ACC112 (cell line): ENCODE measurements at regions not wholly inside any gene's neighbourhood (a gene's known extent, or its start where the extent isn't known, plus 50 kb on each side); places are given as distances from the start of the nearest gene placed in this dataset.

Experiments used
- H2AFZ ChIP-seq: fragments of 200-600 bp; sonication (generic); one replicate; pipeline ENCODE4 v1.6.0; 2017; ENCODE audit warnings: antibody characterized with exemption, low read length; ENCODE audit not compliant: unreplicated experiment
- H3K27ac ChIP-seq: fragments of 200-600 bp; sonication (generic); 2 replicates; pipeline ENCODE4 v1.5.1; 2014; ENCODE audit warnings: low read depth, mild to moderate bottlenecking, antibody characterized with exemption, low read length, moderate library complexity
- H3K27me3 ChIP-seq: fragments of 200-600 bp; sonication (generic); 2 replicates; pipeline ENCODE4 v1.6.1; 2014; ENCODE audit warnings: mild to moderate bottlenecking, antibody characterized with exemption, low read length, moderate library complexity, mixed read lengths; ENCODE audit not compliant: insufficient read depth
- H3K36me3 ChIP-seq: fragments of 200-600 bp; sonication (generic); 2 replicates; pipeline ENCODE4 v1.6.1; 2016; ENCODE audit warnings: mild to moderate bottlenecking, antibody characterized with exemption, low read length, moderate library complexity, mixed read lengths; ENCODE audit not compliant: insufficient read depth
- H3K4me1 ChIP-seq: fragments of 200-600 bp; sonication (generic); one replicate; pipeline ENCODE4 v1.6.1; 2016; ENCODE audit warnings: low read length, mixed read lengths; ENCODE audit not compliant: insufficient read depth, unreplicated experiment, control insufficient read depth
- H3K4me3 ChIP-seq: fragments of 200-600 bp; sonication (generic); 2 replicates; pipeline ENCODE4 v1.5.1; 2014; ENCODE audit warnings: mild to moderate bottlenecking, low read depth, low read length
- H3K79me2 ChIP-seq: fragments of 200-600 bp; sonication (generic); one replicate; pipeline ENCODE4 v1.6.0; 2016; ENCODE audit warnings: low read length; ENCODE audit not compliant: control insufficient read depth, unreplicated experiment, insufficient read depth

DNA sequence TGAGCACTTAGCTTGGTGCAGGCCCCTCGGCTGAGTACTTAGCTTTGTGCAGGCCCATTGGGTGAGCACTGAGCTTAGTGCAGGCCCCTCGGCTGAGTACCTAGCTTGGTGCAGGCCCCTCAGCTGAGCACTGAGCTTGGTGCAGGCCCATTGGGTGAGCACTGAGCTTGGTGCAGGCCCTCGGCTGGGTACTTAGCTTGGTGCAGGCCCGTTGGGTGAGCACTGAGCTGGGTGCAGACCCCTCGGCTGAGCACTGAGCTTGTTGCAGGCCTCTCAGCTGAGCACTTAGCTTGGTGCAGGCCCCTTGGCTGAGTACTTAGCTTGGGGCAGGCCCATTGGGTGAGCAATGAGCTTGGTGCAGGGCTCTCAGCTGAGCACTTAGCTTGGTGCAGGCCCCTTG is 387.1 kb downstream of the THBS2 start:
- no peaks in the 10 kb centered on the region for H3K79me2 ChIP-seq
- no peak overlapping the region for H2AFZ ChIP-seq
- no peaks in the 10 kb centered on the region for H3K4me1 ChIP-seq
- no peaks in the 10 kb centered on the region for H3K36me3 ChIP-seq
- H3K27ac ChIP-seq: no peak overlapping the region
- no peak overlapping the region for H3K4me3 ChIP-seq
- H3K27me3 ChIP-seq: no peaks in the 10 kb centered on the region; the same call in 1 of the 2 replicates

DNA sequence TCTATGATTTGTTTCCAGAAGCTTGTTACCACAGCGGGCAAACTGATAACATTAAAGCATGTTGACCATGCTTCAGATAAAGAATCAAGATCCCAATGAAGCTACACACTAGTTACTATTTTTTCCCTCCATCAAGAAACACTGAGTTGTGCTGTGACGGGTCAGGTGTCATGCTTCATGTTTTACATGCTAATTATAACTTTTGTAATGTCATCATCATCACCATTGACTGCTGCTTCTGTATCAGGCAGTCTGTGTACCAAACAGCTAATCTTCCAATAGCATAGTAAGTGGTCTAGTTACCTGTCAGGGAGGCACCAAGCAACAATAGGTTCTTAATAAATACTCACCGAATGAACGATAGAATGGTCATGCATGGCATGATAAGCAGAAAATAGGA is 388.1 kb downstream of the THBS2 start:
- H3K4me3 ChIP-seq: no peak overlapping the region
- no peaks in the 10 kb centered on the region; the same call in 1 of the 2 replicates for H3K27me3 ChIP-seq
- H3K36me3 ChIP-seq: no peaks in the 10 kb centered on the region
- H3K79me2 ChIP-seq: no peaks in the 10 kb centered on the region
- H3K4me1 ChIP-seq: no peaks in the 10 kb centered on the region
- H3K27ac ChIP-seq: no peak overlapping the region
- no peak overlapping the region for H2AFZ ChIP-seq

DNA sequence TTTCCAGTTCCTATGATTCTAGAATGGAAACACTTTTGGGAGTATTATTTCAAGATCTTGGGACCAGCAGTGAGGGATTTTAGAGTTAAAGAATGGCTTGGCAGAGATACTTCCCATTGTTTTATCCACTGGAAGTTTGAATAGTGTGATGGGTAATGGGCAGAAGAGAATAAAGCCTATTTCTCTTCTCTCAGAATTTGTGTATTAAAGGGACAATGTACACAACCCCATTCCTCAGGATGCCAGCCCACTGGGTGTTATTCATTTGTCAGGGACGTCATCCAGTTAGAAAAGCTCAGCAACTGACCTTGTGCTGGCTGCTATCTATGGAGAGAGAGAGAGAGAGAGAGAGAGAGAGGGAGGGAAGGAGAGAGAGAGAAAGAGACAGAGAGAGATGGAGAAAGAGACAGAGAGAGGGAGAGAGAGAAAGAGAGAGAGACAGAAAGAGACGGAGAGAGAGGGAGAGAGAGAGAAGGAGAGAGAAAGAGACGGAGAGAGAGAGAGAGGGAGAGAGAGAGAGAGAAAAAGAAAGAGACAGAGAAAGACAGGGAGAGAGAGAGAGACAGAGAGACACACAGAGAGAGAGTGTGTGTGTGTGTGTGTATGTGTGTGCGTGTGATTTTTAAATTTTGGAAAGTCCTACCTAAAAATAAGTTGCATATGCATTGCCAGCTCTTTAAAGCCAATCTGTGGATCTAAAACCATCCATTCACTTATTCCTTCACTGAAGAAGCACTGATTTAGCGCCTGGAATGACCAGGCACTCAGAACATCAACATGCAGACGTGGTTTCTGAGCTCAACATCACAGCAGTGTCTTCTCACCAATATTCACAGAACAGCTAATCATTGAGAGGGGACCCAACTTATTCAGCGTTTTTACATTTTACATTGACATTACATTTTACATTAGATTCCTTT is 388.8 kb downstream of the THBS2 start:
- H3K27ac ChIP-seq: no peak overlapping the region
- no peaks in the 10 kb centered on the region for H3K79me2 ChIP-seq
- H3K27me3 ChIP-seq: no peaks in the 10 kb centered on the region; the same call in 1 of the 2 replicates
- H2AFZ ChIP-seq: no peak overlapping the region
- no peaks in the 10 kb centered on the region for H3K4me1 ChIP-seq
- H3K4me3 ChIP-seq: no peak overlapping the region
- H3K36me3 ChIP-seq: no peaks in the 10 kb centered on the region

DNA sequence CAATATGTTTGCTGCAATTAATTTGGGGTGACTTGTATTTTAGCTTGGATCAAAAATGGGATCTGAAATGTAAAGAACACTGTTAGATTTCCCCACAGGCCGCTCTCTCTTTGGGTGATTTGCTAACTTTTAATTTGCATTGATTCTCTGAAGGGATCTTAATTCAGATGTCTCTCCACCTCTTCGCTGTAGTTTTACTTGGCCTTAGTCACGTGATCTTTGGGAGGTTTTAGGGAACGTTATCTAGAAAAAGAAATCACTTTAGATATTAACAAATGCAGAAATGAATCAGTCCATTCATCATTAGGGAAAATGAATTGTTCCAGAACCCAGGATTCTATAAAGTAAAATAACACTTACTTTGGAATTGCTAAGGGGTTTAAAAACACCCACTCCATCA is 390.2 kb downstream of the THBS2 start:
- Histone ChIP-seq H3K4me1 (no peaks in the 10 kb centered on the region), H3K27me3 (no peaks in the 10 kb centered on the region; the same call in 1 of the 2 replicates), H3K79me2 (no peaks in the 10 kb centered on the region), H2AFZ (no peak overlapping the region), H3K27ac (no peak overlapping the region), H3K4me3 (no peak overlapping the region), H3K36me3 (no peaks in the 10 kb centered on the region)

DNA sequence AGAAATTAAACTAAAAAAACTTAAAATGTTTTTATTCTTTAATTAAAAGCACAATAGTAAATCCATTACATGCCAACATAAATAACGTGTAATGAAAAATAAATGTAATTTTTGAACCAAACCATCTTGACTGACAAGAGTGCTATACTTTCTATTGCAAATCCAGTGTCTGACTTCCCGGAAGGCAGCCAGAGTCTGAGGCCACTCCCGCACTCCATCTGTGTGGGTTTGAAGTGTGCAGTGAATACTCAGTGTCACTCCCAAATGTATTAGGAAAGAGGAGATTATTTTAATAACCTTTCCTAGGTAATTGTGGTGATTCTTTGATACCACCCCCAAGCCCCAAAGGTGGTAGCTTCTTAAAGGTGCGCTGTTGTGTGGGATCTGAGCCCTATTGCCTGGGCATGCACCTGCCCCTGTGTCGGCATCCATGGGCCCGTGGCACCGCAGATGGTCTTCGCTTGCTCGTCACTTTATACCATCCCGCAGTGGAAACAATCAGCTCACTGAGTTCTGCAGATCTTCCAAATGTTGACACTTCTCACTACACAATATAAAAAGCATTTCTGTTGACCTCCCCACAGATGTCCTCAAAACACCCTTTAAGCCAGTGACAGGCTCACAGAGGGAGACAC is 391.2 kb downstream of the THBS2 start:
- Histone ChIP-seq H3K4me1 (no peaks in the 10 kb centered on the region), H3K27ac (no peak overlapping the region), H3K36me3 (no peaks in the 10 kb centered on the region), H3K79me2 (no peaks in the 10 kb centered on the region), H3K27me3 (no peaks in the 10 kb centered on the region; the same call in 1 of the 2 replicates), H2AFZ (no peak overlapping the region), H3K4me3 (no peak overlapping the region)

DNA sequence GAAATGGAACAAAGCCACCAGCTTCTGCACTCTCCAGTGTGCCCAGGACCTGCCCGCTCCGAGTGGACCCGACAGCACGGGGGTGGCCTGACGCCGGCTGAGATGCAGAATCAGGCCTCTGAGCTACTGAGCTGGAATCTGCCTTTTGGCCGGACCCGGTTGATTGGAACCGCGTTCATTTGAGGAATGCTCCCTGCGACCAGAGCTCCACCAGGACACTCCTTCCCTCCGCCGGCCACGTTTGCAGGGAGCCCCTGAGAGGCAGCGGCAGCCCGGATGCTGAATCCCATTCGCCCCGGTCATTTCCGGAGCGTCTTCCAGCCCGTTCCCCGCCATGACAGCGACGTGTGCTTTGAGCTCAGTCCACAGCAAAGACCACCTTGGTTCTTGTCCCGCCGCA is 392.7 kb downstream of the THBS2 start:
- no peak overlapping the region for H3K4me3 ChIP-seq
- H3K27ac ChIP-seq: no peak overlapping the region
- no peaks in the 10 kb centered on the region; the same call in 1 of the 2 replicates for H3K27me3 ChIP-seq
- no peaks in the 10 kb centered on the region for H3K79me2 ChIP-seq
- H3K4me1 ChIP-seq: no peaks in the 10 kb centered on the region
- H3K36me3 ChIP-seq: no peaks in the 10 kb centered on the region
- no peak overlapping the region for H2AFZ ChIP-seq

DNA sequence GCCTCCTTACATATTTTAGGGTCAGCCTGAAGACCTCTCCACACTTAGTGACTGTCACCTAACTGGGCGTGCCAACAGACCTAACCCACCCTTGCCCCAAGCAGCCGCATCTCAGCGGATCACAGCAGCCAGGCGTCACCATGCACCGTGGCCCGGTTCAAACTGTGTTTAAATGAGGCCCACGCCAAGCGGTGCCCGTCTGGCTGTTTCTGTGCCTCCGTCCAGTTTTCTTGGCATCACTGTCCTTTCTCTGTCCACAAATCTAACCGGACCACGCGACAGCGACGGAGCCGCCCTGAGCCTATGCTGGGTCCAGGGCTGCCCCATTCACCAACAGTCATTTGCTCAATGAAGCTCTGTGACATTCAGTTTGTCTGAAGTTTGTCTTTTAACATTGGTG is 393.3 kb downstream of the THBS2 start:
- Histone ChIP-seq H3K4me1 (no peaks in the 10 kb centered on the region), H3K27me3 (no peaks in the 10 kb centered on the region; the same call in 1 of the 2 replicates), H3K79me2 (no peaks in the 10 kb centered on the region), H2AFZ (no peak overlapping the region), H3K36me3 (no peaks in the 10 kb centered on the region), H3K4me3 (no peak overlapping the region), H3K27ac (no peak overlapping the region)

DNA sequence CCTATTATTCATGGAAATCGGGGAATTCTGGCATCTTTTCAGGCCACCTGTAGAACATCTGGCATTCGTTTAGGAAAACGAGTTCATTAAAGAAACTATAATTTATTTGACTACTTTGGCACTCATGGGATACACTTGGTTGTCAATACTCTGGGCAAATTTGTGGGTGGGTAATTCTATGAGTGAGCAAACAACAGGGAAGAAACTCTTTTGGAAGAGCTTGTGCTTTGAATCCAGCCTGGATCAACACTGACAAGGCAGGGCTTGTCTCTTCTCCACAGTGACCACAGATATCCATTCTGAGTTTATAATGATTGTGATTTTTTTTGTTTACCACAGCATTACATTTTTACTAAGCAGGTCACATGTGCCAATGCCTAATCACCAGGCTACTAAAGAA is 394.7 kb downstream of the THBS2 start:
- Histone ChIP-seq H3K4me3 (no peak overlapping the region), H2AFZ (no peak overlapping the region), H3K36me3 (no peaks in the 10 kb centered on the region), H3K79me2 (no peaks in the 10 kb centered on the region), H3K27me3 (no peaks in the 10 kb centered on the region; the same call in 1 of the 2 replicates), H3K4me1 (no peaks in the 10 kb centered on the region), H3K27ac (no peak overlapping the region)

DNA sequence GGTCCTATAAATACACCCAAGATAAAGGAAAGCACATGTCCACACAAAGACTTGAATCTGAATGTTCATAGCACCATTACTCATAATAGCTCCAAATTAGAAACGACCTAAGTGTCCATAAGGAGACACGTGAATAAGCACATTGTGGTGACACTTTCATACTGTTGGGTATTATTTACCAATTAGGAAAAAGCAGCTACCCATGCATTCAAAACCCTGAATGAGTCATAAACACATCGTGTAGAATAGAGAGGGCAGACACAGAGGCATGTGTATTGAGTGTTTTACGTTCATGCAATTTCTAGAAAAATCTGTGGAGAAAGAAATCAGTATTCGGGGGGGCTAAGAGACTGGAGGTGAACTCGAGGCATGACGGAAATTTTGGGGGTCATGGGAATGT is 396.7 kb downstream of the THBS2 start:
- H3K4me3 ChIP-seq: no peak overlapping the region
- no peak overlapping the region for H2AFZ ChIP-seq
- no peaks in the 10 kb centered on the region for H3K36me3 ChIP-seq
- H3K27me3 ChIP-seq: no peaks in the 10 kb centered on the region; the same call in 1 of the 2 replicates
- no peaks in the 10 kb centered on the region for H3K79me2 ChIP-seq
- no peak overlapping the region for H3K27ac ChIP-seq
- H3K4me1 ChIP-seq: no peaks in the 10 kb centered on the region

DNA sequence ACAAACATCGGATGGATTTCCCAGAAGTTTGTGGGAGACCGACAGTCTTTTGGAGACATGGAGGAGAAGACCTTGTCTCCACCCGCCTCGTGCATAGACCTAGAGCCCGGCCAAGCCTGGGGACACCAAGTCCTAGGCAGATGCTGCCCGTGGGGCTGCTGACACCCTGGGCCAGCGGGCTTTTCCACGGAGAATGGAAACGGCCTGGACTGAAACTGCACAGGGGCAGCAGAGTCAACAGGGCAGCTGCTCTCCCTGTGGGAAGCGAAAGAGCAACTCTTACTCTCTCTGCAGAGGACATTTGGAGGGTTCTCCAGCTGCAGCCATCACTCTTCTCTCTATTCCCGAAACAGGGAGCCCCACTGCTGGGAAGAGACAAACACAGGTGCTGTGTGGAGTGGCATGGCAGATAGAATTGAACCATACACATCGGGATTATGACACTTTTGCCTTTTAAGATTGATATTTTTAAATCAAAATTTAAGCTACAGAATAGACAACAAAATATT is 401.2 kb downstream of the THBS2 start:
- Histone ChIP-seq H3K79me2 (no peaks in the 10 kb centered on the region), H3K4me3 (peak overlapping the region; percentile 87), H3K4me1 (peaks cover 5% of the 10 kb centered on the region), H3K36me3 (no peaks in the 10 kb centered on the region), H3K27me3 (no peaks in the 10 kb centered on the region), H2AFZ (peak overlapping the region; percentile 100), H3K27ac (no peak overlapping the region)
